ENCODE measurements at regions not wholly inside any gene's neighbourhood (a gene's known extent, or its start where the extent isn't known, plus 50 kb on each side); places are given as distances from the start of the nearest gene placed in this dataset.

DNA sequence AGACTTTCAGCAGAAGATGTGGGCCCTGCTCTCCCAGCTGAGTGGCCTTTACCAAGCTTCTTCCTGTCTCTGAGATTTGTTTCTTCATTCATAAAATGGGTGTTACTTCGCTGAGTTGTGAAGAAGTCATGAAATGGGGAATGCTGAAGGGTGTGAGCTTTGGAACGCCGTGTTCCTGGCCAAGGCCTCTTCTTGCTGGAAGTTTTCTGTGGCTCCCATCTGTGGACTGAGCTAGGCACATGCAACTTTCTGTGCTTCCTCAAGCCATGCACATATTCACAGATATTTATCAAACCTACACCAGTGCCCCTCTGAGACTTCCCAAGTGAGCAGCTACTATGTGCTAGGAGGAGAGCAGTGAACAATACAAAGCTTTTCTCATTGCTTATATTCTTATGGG is 106.3 kb upstream of the JUN start:
- in situ Hi-C loops (cut with HindIII; ENCODE audit: low sequenced_read_pairs): no loop called here

DNA sequence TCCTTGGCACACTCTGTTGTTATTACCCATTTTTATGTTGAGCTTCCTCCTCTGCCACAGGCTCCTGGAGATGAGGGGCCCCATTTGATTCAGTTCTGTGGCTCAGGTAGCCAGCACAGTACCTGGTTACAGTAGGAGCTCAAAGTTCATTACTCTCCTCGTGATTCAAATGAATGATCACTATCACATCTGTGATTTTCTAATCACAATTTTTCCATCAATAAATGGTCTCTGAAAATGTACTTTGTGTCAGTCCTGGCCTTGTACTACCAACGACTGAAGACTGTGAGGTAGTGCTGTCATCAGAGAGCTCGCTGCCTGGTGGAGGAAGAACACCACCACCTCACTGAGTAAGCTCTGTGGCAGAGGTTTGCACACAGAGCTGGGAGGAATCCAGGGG is 106.8 kb upstream of the JUN start:
- in situ Hi-C loops (cut with HindIII; ENCODE audit: low sequenced_read_pairs): no loop called here

DNA sequence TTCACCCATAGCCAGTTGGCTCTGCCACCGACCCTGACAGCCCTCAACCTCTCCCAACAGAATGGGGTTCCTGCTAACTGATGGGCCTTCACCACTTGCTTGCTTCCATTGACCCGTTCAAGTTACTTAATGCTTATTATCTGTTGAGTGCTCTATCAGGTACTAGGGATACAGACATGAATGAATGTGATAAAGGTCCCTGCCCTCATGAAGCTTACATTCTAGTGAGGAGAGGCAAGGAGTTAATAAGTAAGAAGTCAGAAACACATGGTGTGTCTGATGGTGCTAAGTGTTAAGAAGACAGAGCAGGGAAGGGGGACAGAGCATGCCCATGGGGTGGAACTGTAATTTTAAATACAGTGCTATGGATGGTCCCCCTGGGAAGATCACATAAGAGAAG is 107.5 kb upstream of the JUN start:
- in situ Hi-C loops (cut with HindIII; ENCODE audit: low sequenced_read_pairs): no loop called here

DNA sequence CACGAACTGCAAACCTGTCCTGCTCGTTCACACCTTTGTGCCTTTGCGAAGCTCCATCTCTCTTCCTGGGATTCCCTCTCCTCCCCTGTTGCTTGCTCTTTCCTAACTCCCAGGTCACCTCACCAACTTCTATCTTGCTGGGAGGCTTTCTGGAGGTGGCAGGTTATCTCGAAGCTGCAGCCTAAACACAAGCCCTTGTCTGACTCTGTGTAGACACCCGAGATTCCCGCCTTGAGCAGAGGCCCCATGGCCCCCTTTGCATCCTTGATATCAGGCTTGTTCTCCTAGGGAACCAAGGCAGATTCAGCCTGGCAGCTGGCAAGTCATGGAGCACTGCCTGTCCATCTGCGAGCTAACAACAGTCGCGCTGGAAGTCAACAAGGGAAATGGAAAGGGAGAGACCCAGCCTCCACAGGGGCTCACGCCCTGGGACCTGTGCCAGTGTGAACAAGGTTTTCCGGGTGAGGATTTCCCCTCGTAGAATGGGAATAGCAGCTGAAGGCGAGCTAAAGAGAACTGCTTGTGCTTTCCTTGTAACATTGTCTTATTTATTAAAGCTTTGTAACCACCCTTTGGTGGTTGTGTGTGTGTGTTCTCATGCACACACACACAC is 109.5 kb upstream of the JUN start:
- in situ Hi-C loops (cut with HindIII; ENCODE audit: low sequenced_read_pairs): no loop called here

DNA sequence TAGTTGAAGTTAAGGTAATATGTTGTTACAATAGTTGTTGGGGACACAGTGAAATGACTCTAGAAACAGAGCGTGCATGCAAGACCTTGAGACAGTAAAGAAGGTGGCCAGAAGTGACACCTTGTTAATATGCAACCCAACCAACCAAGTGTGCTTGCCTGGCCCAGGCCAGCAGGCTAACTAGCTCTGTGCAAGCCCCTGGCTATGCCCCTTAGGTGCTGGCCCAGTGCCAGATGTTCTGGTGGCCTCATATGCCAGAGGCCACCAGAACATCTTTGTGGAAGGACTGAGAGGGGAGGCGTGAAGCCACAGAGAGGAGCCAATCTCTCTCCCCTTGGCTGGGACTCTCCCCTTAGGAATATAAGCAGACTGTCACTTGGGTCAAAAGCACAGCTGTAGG is 111.2 kb upstream of the JUN start:
- in situ Hi-C loops (cut with HindIII; ENCODE audit: low sequenced_read_pairs): no loop called here

DNA sequence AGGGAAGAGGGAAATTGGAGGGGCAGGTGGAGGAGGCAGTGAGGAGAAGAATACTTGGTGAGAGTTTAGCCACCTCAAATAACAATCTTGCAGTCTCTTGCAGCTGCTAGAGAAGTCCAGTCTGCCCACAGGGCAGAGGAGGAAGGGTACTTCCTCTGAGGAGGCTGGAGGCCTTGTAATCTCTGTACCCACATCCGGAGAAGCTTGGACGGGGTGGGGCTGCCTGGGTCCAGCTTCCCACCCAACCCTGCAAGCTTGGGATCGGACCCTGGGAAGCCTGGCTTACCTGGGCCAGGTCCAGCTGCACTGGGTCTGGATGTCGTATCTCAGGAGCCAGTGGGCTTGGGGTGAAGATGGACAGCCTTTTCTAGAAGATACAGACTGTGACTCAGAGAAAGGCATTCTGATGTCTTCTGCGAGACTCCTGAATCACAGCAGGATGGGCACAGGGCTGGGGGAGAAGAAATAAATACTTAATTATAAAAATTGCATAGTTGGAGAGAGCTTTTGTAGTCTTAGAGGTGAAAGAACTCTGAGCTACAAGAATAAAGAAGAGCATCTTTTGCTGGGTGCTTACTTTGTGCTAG is 111.8 kb upstream of the JUN start:
- in situ Hi-C loops (cut with HindIII; ENCODE audit: low sequenced_read_pairs): no loop called here

DNA sequence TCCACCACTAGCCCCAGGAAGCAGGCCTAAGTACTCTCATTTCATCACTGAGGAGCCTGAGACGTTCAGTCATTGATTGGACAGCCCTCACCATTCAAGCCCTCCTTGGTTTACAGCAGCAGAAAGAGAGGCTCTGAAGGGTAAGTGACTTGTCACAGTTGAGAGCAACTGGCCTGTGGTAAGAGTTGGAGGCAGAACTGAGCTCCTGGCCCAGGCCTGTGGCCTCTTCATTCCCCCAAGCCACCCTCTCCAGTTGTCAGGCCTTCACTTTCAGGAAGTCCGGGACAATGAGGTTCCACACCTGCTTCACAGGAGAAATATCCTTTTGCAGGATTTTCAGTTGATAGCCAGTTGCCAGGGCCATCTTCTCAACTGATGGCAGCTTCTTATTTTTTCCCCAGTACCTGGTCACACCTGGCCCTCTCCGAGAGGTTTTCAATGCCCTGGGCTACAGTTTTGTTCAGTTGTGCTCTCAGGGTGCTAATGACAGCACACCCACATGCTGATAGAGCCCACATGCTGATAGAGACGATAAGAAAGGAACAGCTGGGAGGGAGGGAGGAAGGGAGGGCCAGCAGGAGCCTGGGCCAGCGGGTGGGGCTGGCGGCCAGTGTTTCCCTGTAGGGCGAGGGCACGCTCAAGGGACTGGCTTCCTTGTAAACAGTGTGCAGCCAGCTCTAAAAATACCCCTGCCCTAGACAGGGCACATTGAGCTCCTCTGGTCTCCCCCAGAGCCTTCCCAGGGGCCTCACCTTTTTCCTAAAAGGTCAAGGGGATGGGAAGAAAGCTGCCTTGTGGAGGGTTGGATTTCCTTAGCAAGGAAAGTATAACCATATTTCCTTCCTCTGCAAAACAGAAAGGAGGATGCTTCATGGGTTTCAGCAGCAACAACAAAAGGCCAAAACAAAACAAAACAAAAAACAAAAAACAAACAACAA is 112.7 kb upstream of the JUN start:
- in situ Hi-C loops (cut with HindIII; ENCODE audit: low sequenced_read_pairs): no loop called here

DNA sequence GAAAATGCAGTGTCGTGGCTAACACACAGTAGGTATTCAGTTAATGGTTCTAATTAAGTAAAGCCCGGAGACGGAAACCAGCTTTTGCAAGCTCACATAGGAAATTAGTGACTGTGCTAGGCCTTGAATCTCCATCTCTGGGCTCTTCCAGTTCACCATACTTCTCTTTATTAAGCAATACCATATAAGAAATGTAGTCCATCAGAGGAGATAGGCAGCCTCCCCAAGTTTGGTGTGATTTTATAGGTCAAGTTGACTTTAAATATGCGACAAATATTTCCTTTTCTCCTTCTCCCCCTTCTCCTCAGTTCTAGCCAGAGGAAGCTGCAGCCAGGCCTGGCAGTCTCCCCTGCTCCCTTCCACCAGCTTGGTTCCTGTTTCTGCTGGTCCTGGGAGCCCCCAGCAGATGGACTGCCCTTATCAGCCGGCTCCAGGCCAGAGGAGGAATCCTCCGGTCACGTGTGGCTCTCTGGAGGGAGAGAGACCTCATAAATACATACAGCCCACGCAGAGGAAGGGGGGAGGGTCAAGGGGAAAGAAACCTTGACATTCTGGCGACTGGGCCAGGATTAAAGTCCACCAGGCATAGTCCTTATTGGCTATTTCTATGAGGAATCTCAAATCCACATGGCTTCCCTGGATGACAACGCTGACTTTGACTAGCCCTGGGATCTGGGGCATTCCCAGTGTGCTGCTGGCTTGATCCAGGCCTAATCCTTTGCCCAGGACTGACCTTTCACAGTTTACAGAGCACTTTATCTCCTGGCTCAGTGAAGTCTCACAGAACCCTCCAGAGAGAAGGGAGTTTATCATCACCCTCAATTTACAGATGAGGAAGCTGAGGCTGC is 115.1 kb upstream of the JUN start:
- in situ Hi-C loops (cut with HindIII; ENCODE audit: low sequenced_read_pairs): no loop called here

DNA sequence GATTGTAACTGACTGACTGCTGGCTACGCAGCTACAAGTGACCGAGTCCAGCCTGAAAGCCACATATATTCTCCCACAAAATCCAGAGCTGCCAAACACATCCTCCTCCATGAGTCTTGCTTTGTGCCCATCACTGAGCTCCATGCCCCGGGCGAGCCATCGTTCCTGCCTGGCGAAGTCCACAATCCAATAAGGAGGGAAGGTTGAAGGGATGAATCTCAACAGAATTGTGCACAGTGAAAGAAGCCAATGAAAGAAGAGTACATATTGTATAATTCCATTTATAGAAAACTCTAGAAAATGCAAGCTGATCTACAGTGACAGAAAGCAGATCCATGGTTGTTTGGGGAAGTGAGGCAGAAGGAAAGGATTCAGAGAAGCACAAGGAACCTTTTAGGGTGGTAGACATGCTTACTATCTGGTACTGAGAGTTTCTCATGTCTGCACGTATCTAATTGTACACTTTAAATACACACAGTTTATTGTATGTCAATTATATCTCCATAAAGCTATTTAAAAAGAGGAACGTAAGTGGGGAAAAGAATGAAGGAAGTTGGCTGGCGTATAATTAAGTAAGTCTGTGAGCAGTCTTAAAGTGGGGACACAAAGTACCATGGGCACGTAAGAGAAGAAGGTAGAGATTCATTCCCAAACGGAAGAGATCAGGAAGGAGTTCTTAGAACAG is 115.9 kb upstream of the JUN start:
- in situ Hi-C loops (cut with HindIII; ENCODE audit: low sequenced_read_pairs): no loop called here

DNA sequence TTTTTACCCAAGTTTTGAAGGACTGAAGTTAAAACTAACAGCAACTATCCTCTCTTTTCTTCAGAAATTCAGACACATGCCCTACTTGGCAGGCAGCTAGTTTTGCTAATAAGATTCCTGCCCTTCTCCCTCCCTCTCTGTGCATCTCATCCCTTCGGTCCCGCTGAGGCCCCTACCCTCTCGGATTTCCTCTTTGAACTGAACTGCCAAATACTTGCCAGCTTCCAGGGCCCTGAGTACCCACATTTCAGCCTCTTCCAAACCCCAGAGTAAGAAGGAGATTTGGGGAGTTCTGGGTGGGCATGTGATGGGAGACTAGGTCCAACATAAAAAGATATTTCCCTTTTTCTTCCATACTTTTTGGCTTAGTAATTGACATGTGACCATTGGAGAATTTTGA is 116.5 kb upstream of the JUN start:
- in situ Hi-C loops (cut with HindIII; ENCODE audit: low sequenced_read_pairs): no loop called here

DNA sequence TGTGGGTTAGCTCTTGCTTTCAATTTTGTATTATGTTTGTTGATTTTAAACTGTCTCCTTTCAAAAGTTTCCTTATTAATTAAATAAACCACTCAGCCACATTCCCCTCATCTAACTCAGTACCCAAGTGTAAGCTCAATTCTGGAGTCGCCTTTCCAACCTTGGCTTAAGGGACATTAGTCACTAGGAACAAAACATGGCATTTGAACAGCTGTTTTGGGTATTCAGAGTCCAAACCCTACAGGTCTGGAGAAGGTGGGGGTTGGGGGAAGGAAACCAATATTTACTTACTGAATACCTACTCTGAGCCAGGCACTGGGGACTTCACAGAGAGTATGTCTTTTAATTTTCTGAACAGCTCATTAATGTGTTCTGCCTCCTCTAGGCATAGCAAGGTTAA is 117.2 kb upstream of the JUN start:
- in situ Hi-C loops (cut with HindIII; ENCODE audit: low sequenced_read_pairs): no loop called here

DNA sequence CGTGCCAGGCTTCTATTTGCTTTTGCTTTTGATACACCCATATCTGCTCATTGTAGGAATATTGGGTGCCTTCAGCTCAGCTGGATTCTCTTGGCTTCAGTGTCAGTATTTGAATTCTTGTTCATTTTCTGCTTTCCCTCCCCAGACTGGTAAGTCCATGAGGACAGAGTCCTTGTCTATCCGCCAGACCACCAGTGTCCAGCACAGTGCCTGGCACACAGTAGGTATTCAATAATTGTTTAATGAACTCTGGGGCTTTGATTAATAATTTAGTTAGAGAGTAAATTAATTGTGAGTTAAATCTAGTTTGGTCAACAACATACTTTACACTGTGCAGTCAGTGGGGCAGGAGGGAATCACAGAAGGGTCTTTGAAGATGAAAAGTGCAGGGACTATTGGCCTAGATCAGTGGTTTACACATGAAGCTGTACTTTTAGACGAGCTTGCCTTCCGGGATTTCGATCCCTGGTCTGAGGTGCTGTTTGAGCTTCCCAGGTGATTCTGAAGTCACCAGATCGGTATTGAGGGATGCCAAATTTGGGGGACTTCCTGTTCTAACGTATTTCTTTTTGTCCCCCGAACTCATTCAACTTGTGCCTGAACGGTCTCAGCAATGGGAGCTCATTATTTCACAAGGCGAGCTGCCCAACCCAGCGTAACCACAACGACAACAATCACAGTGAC is 119.1 kb upstream of the JUN start:
- in situ Hi-C loops (cut with HindIII; ENCODE audit: low sequenced_read_pairs): no loop called here

DNA sequence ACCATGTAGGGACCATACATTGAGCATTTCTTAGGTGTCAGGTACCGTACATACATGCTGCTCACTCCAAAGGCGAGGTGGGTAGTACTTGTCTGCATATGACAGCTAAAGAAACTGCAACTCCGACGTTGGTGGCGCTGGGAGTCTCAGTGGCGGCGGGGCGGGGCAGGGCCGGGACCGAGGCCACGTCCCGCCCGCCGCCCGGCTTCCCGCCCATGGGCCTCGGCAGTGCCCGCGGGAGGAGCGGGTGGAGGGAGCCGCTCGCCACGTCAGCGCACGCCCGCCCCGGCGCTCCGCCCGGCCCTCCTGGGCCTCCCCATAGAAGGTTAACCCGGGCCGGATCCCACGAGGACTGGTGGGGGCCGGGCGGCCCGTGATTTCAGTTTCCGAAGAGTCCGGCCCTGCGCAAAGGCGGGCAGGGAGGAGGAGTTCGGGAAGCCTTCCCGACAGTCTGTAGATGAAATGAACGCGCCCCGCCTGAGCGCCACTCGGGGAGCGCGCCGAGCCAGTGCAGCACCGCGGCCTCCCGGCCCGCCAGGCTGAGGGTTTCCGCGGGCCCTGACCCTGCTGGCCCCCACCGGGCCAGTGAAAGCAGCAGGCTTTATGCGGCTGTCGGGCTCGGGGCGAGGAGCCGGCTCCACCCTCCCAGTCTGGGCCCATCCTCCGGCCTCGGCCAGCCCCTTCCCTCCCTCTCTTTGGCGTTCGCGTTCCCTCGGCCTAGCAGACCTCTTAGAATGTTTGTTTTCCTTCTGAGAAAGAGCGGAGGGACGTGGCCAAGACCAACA is 119.9 kb upstream of the JUN start:
- in situ Hi-C loops (cut with HindIII; ENCODE audit: low sequenced_read_pairs): no loop called here

DNA sequence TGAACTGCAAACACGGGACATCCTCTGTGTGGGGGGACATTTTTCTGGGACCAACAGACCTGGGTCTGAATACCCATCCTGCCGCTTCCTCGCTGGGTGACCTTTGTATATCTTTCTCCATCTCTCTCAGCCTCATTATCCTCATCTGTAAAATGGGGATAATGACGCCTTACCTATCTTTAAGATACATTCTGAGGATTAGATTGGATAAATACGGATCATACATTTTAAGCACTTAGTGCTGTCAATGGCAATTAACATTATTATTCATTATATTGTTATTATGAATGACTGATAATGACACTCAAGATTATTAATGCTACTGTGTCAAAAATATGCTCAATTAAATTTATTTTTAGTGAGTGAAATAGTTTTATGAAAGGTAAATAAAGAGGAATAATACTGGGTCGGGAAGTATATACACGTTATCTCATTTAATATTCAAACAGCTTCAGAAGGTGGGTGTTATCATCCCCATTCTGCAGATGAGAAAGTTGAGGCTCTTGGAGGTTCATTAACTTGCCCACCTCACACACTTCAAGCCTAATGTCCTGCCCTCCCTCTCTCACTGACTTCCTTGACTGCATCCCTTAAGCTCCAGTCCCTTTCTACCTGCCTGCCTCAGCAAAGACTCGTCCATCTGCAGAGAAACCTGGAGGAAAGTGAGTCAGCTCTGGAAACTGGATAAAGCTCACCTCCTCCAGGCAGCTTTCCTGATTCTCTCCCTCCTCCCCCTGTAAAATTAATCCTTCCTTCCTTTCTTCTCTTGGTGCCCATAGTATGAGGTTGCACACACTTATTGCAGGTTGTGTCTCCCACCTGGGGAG is 120.7 kb upstream of the JUN start:
- in situ Hi-C loops (cut with HindIII; ENCODE audit: low sequenced_read_pairs): no loop called here

DNA sequence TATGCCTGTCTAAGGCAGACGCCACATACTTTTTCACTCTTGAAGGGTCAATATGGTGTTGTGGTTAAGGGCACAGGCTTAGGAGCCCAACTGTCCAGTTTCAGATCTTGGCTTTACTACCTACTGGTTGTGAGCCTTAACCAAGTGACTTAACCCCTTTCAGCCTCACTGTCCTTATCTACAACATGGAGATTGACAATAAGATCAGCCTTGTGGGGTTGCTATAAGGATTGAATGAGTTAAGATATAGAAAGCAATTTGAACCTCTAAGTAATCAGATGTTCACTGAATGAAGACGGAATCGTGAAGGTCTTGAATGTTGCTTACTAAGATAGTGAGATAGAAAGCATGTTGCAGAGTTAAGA is 121.3 kb upstream of the JUN start:
- in situ Hi-C loops (cut with HindIII; ENCODE audit: low sequenced_read_pairs): no loop called here

DNA sequence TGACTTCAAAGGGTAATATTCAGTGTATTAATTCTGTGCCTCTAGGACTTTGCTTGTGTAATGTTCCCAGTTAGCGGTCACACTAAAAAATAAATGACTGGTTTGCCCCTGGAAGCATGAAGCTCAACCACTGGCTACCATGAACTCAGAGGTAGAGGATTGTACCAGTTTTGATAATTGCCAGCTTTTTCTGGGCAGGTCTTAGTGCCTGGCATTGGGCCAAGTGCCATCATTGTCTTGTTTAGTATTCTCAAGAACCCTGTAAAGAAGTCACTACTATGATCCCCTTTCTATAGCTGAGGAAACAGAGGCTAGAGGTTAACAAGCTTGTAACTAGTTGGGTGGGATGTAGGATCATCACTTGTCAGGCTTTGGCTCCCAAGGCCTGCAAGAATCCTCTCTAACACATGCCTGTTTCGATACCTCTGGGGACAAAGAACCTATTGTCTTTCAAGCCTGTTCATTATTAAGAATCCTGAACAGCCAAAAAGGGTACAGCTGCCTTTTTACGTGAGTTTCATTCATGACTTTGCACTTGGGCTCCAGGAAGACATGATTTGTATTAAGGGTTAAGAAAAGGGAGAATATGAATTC is 121.9 kb upstream of the JUN start:
- in situ Hi-C loops (cut with HindIII; ENCODE audit: low sequenced_read_pairs): no loop called here

DNA sequence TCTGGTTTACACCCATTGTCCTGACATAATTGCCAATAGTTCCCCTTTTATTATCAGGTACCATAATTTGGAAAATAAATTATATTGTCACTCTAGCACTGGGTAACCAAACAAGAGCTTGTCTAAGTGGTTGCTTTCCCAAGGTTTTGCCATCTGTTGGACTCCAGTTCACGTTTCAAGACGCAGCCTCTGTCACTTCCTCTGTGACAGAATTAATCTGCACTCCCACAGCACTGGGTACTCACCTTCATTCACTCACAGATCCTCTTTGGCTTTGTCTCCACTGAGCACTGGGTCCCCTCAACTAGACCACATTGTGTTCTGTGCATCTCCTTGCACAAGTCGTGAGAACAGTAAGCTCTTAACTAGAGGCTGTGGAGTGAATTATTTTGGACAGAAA is 123.6 kb upstream of the JUN start:
- in situ Hi-C loops (cut with HindIII; ENCODE audit: low sequenced_read_pairs): no loop called here

Measured in DLD1 (cell line).